ENCODE measurements at regions not wholly inside any gene's neighbourhood (a gene's known extent, or its start where the extent isn't known, plus 50 kb on each side); places are given as distances from the start of the nearest gene placed in this dataset.
"Not testable (repeated sequence)": the region's sequence is repeated elsewhere in the genome, so short reads cannot be mapped to it uniquely, and the experiment has no call there.

- DNase-seq: no peak
Observed at GRCh38 chr12:4822572-4822971, 87.1 kb upstream of the KCNA1 start.

GRCh38 chr12:4824380-4824779, 85.3 kb upstream of the KCNA1 start:
- DNase-seq: no peak

- no peak for DNase-seq
Observed at GRCh38 chr12:4825011-4825858, 84.5 kb upstream of the KCNA1 start.

GRCh38 chr12:4826909-4827308, 82.8 kb upstream of the KCNA1 start:
- no peak for DNase-seq

GRCh38 chr12:4828176-4828575, 81.5 kb upstream of the KCNA1 start:
- no peak for DNase-seq

- no peak for DNase-seq
Observed at GRCh38 chr12:4829161-4829792, 80.4 kb upstream of the KCNA1 start.

GRCh38 chr12:4829793-4830162, 79.9 kb upstream of the KCNA1 start:
- peak; percentile 68 for DNase-seq

GRCh38 chr12:4830556-4831210, 79.0 kb upstream of the KCNA1 start:
- DNase-seq: no peak

GRCh38 chr12:4833053-4833452, 76.7 kb upstream of the KCNA1 start:
- no peak for DNase-seq

- DNase-seq: no peak
Observed at GRCh38 chr12:4833524-4833923, 76.2 kb upstream of the KCNA1 start.

- DNase-seq: not testable (repeated sequence)
Observed at GRCh38 chr12:4842401-4842800, 67.3 kb upstream of the KCNA1 start.

GRCh38 chr12:4843907-4844306, 65.8 kb upstream of the KCNA1 start:
- DNase-seq: no peak

- DNase-seq: no peak
Observed at GRCh38 chr12:4847713-4848112, 62.0 kb upstream of the KCNA1 start.

- peak; percentile 29 for DNase-seq
Observed at GRCh38 chr12:4849115-4849541, 60.6 kb upstream of the KCNA1 start.

GRCh38 chr12:4849795-4850345, 59.8 kb upstream of the KCNA1 start:
- no peak for DNase-seq

GRCh38 chr12:4850857-4851380, 58.8 kb upstream of the KCNA1 start:
- DNase-seq: no peak

- DNase-seq: no peak
Observed at GRCh38 chr12:4852308-4852707, 57.4 kb upstream of the KCNA1 start.

GRCh38 chr12:4852911-4853310, 56.8 kb upstream of the KCNA1 start:
- no peak for DNase-seq

- peak; percentile 67 for DNase-seq
Observed at GRCh38 chr12:4855121-4855924, 54.4 kb upstream of the KCNA1 start.

GRCh38 chr12:4856596-4856995, 53.1 kb upstream of the KCNA1 start:
- no peak for DNase-seq

- peak; percentile 65 for DNase-seq
Observed at GRCh38 chr12:4857472-4858291, 52.0 kb upstream of the KCNA1 start.

GRCh38 chr12:4858386-4858785, 51.3 kb upstream of the KCNA1 start:
- DNase-seq: no peak

Measured in NCI-H2171 treated with DMSO at 0.1 percent for 48 hours (cell line).